NCI-H774 (cell line): ENCODE measurements at regions not wholly inside any gene's neighbourhood (a gene's known extent, or its start where the extent isn't known, plus 50 kb on each side); places are given as distances from the start of the nearest gene placed in this dataset.
"Not testable (repeated sequence)": the region's sequence is repeated elsewhere in the genome, so short reads cannot be mapped to it uniquely, and the experiment has no call there.

ENCODE experiments used
- DNase-seq: peaks from one replicate; lab custom pipeline; 2025; lab: John Stamatoyannopoulos, UW

DNA sequence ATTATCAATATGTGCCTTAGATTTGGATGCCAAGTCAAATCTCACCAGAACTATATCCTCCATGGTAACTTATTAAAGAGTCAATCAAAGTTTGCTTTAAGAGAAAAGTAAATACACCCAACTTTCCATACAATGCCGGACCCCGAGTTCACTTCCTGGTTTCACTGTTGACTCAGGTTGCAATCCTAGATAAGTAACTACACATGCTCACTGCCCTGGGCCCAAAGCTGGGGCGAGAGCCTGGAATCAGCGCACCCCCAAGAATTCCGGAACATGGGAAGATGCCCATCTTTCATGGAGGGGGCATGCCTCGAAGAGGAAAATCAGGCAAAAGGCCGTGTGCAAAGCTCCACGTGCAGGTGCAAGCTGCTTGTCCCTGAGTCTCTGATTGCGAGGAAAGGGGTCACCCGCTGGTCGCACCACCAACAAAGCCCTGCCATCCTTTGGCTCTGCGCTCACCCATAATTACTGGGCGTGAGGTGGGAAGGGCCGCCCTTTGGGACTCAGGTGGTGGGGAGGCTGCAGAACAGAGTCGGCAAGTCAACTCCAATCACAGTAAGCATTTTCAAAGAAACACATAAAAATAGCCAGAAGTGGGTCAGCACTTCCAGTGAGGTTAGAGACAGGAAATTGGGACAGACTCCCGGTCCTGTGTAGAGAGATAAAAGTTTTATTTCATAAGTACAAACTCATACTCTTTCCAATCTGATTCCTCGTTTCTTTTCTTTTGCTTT, 167.7 kb downstream of the TOMM20 start:
- peak; percentile 49 for DNase-seq

DNA sequence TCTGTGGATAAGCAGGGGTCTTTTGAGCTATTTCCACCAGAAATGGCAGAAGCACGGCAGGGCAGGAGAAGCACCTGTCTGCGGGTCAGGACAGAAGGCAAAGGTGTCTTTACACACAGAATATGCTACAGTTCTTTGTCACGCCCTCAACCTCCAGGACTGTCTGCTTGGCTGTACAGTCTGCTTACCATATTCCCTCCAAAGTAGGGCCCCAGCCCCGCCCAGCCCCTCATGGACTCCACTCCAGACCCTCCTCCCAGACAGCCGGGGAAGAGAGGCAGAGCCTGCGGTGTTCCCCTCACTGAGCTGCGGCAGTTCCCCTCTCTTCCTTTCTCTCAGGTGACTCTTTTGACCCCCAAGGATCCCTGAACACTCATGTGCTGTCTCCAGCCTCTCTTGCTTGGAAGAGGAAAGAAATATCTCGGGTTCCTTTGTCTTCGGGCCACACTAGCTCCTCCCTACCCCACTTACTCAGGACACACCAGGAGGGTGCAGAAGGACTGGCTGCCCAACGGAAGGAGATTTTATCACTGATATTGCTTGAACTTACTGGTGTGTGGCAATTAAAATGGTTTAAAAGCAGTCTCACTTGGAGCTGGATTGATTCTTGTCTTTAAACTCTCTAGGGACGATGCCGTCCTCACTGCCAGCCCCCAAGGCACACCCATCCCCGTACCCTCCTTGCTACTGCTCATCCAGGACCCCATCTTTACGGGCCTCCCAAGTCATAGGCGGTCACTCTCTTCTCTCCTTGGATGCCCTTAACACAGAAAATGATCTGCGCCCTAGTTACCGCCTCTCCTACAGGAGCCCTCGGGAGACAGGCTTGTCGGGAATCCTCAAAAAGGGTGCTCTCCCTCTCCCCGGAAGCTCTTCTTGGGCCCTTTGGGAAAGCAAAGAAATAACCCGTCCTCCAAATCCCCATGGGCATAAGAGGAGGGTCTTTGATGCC, 169.7 kb downstream of the TOMM20 start:
- no peak for DNase-seq

DNA sequence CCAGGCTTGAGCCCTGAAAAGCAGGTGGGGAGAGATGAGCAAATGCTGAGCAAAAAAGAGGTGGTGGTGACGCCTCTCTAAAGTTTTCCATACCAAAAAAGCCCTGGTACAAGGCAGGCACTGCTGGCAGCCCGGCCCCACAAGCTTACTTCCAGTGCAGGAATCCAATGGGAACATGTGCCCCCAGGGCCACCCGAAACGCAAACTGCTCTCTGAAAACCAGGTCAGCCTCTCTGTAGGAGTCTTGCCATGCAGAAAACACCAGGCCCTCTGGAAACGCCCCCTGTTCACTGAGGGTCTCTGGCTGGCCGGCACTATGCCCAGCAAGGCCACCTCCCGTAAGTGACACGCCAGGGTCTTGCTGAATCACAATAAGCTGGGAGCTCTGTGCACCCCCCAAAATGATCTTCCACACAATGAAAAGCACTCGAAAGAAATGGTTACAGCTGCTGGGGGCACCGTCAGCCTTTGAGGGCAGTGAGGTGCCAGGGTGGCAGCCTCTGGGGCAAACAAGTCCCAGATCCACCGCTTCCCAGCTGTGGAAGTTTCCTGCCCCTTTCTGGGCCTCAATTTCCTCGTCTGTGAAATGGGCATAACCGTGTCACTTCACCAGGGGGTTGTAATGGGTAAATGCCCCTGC, 170.5 kb downstream of the TOMM20 start:
- no peak for DNase-seq

DNA sequence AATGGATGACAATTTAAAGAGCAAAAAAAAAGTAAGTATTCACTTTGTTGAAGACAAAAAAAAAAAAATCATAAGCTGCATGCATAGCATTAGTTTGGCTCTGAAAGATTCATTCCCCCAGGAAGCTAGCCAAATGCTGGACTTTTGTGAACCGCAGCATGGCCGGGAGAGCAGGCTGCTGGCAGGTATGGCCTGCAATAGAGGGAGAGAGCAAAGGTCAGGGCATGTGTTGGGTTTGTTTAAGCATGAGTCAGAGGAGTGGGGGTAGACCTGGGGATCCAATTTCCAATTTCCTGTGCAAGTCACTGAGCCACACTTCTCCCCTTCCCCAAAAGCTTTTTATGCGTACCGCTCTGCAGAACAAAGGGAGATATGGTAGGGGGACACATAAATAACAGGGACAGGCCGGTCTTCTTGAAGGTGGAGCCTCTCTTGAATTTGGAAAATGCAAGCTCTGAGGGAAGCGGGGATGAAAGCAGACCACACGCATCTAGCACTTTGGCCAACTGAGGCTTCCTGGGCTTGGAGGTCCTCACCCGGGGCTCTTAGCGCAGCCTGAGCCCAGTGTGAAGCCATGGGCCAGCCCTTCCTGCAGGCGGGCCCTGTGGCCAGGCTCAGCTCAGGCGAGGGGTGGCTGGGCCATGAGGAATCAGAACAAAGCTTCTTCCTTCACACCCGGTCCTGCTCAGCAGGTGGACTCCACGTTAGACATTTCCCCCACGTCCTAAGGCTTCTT, 171.1 kb downstream of the TOMM20 start:
- DNase-seq, result no peak

DNA sequence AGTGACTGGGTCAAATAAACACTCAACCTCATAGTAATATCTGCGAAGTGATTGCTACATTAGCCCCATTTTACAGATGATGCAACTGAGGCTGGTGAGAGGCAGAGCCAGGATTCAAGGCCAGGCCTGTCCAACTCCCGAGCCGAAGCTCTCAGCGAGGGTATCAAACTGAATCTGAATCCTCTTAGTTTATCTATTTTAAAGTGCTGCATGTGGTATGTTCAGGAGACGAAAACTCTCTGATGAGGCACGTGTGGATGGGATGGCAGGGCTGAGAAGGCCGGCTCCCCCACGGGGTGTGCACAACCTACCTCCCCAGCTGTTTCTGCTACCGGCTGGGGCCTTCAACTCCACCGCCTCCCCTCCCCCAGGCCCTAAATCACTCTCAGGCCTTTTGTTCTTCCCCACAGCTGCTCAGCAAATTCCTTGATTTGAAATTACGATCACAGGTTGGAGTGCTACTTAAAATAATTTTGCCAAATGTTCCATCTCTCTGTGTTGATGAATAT, 171.8 kb downstream of the TOMM20 start:
- DNase-seq, result no peak

DNA sequence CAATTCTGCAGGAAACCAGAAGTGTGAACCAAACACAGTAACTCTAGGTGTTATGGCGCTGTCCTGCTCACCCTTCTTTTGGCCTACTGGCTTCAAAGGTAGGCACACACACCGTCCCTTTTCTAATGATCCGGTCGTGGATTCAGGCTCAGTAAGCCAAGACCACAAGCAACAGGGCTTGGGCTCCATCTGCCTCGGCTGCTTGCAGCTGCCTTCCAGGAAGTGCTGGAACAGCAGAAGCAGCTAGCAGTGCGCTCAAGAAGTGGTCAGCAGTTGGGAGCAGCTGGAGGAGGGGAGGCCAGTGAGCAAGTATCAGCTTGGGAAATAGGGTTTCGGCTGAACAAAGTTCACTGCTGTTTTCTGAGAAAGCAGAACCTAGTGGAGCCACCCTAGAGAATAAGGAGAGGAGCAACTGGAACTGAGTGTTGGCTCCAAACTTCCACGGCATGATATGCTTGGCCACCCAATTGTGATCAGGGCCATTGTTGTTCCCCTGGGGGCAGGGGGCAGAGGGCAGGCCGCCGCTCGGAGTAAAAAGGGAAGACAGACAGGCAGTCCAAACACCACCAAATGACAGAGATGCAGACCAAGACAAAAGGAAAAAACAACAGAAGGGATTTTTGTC, 173.4 kb downstream of the TOMM20 start:
- no peak for DNase-seq

DNA sequence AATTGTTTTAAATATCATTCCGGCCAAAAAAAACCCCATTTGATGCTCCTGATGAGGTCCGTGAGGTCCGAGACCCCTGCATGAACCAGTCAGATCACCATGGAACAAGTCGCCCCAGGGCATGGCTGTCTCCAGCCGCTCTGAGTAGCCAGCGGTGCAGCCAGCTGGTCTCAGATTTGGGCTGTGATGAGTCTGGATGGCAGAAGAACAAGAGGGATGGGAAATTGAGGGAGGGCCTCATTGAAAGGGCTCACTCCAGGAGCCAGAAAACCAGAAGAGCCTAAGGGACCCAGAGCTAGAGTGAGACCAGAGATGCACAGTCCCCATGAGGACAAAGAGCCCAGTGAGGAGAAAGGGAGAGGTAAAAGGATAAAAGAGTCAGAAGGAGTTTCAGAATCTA, 174.0 kb downstream of the TOMM20 start:
- DNase-seq, result no peak

DNA sequence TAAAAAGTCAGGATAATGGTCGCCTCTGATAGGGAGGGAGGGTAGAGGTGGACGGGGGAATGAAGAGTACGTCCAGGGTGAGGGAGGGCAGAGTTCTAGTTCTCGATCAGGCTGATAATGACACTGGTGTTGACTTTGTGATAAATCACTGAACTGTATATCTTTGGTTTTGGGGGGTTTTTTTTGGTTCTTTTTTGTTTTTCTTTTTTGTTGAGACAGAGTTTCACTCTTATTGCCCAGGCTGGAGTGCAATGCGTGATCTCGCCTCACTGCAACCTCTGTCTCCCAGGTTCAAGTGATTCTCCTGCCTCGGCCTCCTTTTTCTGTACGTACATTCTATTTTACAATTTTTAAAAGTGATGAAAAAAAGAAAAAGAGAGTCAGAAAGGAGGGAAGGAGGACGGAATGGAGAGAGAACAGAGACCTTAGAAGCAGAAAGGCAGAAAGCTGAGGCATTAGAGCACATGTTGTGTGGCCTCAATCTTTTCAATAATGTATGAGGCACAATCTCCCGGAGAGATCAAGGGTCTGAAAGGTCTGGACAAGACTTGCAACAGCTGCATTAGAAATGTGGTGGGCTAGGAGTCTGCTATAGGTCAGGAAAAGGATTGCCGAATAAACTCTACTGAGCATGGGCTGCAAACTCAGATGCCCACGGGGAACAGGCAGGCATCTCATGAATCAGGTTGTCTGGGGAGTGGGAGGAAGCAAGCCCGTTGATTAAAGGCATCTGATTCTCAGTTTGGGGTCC, 174.8 kb downstream of the TOMM20 start:
- DNase-seq, result no peak

DNA sequence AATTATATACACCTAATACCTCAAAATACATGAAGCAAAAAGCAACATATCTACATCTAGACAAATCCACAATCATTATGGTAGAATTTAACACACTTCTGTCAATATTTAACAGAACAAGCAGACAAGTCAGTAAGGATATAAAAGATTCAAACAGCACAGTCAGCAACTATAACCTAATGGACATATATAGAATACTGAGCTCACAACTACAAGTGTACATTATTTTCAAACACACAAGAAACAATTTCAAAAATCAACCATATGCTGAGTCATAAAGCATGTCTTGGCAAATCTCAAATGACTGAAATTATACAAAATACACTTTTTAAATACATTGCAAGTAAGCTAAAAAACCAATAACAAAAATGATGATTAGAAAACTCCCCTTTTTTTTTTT, 178.0 kb downstream of the TOMM20 start:
- DNase-seq, result no peak

DNA sequence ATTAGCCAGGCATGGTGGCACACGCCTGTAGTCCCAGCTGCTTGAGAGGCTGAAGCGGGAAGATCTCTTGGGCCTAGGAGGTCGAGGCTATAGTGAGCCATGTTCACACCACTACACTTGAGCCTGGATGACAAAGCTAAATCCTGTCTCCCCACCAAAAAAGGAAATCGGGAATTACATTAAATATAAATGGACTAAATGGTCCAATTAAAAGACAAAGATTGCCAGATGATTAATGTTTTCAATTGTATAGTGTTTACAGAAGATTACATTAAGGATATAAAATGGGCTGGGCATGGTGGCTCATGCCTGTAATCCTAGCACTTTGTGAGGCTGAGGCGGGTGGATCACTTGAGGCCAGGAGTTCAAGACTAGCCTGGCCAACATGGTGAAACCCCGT, 179.1 kb downstream of the TOMM20 start:
- DNase-seq, result not testable (repeated sequence)

DNA sequence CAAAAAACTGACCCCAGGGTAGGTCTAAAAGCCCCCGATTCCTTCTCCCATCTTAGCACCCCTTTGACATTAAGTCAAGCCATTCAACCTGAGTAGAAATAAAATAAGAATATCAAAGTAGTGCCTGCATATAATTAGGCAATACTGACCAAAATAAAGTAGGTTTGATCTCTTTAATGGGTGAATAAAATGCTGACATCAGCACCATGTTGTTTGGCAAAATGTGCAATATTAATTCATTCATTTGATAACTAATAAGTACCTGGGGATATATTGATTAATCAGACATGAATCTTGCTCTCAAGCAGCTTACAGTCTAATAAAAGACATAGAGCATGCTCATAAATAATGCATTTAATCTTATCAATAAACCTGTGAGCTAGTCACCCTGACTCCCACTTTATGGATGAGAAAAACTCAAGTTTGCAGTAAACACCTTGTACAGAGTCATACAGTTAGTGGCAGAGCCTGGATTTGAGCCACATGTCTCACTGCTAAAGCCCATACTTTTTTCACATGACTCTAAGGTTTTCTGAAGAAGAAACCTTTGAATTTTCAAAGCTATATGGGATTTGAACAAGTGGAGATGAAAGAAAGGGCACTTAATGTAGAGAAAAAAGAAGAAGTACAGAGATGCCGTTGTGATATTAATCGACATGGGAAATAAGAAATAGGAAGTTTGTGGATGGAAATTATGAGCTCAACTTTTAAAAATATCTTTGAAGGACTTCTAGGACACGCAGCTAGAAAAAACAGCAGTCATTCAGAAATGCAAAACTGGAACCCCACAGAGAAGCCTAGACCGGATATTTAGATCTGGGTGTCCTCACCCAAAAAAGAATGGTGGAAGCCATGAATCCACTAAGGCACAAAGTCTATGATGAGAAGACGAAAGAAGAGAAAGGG, 183.9 kb downstream of the TOMM20 start:
- no peak for DNase-seq

DNA sequence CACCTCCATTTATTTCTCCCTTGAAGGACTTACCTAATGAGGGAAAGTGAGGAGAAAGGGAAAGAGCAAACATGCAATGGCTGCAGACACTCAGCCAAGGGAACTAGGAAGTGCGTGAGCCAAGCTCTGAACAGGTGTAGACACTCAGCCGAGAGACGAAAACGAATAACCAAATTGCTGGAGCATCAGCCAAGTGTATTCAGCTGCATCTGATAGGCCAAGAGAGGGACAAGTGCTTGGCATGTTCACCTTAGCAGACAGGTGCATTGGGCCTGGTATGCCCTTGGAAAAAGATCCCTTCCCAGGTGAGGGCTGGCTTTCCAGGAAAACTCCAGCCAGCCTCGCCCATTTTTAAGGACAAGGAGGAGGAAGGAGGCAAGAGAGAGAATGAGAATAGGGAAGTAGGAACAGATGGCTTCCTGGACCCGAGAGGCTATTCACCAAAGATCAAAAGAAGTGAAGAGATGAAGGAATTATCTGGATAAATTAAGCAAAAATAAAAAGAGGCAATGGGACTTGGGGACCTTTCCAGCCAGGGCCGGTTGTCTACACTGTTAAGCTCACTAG, 184.7 kb downstream of the TOMM20 start:
- DNase-seq, result no peak

DNA sequence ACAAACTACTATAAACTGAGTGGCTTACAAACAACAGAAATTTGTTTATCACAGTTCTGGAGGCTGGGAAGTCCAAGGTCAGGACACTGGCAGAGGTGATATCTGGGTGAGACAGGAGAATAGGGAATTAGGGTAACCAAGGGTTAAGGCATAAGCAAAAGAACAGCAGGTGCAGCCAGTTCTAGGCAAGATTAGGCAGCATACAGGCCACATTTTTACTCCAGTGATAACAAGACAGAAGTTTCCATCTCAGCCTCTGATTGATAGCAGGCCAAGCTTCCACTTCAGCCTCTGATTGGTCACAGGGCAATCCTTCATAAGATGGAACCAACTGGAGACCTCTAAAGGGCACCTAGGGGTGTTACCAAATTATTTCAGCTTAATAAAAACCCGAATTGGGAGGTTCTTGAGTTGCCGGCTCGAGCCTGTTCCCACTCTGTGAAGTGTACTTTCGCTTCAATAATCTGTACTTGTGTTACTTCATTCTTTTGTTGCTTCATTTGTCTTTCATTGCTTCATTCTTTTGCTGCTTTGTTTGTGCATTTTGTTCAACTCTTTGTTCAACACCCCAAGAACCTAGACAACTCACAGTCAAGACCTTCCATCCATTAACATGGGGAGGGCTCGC, 185.6 kb downstream of the TOMM20 start:
- DNase-seq, result no peak

DNA sequence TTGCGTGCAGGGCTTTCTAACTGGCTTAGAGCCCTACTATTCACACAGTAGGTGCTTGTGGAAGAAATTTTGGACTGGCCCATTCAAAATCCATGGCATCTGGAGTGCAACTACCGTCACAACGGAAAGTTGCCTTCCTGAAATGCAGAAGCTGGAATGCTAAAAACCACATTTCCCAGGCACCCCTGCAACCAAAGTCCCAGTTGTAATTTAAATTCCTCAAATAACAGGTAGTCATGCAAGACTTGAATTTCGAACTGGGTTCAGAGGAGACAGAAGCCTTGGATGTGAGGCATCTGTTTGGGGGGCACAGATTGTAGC, 186.7 kb downstream of the TOMM20 start:
- no peak for DNase-seq

DNA sequence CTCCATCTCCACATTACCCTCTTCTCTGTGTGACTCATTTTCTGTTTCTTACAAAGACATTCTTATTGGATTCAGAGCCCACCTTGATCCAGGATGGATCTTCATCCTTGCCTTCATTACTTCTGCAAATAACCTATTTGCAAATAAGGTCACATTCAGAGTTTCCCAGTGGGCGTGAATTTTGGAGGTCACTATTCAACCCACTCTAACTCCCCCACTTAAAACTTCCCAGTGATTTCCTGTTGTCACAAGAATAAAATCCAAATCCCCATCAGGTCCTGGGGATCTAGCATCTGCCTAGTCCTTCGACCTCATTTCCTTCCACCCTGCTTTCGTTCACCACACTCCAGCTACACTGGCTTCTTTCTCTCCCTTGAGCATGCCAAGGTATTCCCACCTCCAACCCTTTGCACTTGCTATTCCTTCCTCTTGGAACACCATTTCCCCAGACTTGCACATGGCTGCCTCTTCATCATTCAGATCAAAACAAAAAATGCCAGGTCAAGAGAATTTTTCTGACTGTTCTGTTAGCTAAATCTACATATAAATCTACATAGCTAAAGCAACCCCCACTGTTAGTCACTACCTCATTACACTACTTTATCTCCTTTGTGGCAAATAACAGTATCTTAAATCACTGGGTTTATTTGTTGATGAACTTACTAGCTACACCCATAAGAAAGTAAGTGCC, 187.2 kb downstream of the TOMM20 start:
- no peak for DNase-seq

DNA sequence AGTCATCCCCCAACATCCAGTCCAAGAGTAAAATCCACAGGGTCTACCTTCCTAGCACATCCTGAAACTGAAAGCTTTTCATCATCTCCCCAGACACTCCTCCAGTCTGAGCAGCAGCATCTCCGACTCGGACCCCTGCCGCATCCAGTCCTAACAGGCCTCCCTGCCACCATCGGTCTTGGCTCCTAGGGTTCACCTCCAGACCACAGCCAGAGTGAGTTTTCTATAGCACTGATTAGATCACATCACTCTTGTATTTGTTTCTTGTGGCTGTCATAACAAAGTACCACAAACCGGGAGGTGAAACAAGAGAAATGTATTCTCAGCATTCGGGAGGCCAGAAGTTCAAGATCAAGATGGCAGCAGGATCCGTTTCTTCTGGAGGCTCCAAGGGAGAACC, 187.8 kb downstream of the TOMM20 start:
- no peak for DNase-seq

DNA sequence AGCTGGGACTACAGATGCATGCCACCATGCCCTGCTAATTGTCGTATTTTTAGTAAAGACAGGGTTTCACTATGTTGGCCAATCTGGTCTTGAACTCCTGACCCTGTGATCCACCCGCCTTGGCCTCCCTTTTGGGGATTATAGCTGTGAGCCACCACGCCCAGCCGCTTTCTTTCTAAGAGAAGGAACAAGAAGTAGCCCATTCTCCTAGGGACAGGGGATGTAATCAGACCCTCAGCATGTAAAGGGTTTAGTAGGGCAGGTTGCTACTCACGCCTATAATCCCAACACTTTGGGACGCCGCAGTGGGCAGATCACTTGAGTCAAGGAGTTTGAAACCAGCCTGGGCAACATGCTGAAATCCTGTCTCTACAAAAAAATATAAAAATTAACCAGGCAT, 189.7 kb downstream of the TOMM20 start:
- no peak for DNase-seq

DNA sequence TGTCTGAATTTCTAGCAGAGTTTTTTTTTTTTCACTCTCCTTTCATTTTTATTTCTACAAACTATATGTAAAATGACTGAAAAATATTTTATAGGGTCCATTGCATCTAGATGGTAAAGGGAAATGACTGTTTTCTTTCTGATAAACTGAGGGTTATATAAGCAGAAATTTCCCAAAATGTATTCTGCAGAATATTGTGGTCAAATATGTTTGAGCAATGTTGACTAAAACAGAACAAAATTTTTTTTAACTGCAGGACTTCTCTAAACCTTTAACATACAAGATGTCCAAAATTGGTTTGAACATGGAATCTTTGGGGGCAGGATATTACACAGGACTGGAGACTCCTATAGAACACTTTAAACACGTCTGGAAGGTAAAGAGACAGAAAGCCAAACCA, 190.5 kb downstream of the TOMM20 start:
- DNase-seq, result no peak
